Endothelial cell of umbilical vein (primary cell): ENCODE measurements at regions not wholly inside any gene's neighbourhood (a gene's known extent, or its start where the extent isn't known, plus 50 kb on each side); places are given as distances from the start of the nearest gene placed in this dataset.

Experiments
- EZH2 ChIP-seq: IDR thresholded peaks from 2 replicates; pipeline ENCODE4 v1.6.1; 2012; ENCODE audit warnings: borderline replicate concordance, low read depth, mild to moderate bottlenecking, moderate library complexity, low read length, inconsistent platforms; ENCODE audit not compliant: severe bottlenecking
- GATA2 ChIP-seq: IDR thresholded peaks from 2 replicates; pipeline ENCODE4 v1.7.0; 2011; ENCODE audit warnings: low read depth, mild to moderate bottlenecking, moderate library complexity, mixed read lengths, low read length; ENCODE audit not compliant: insufficient read length, insufficient read depth
- JUN ChIP-seq: IDR thresholded peaks from 2 replicates; pipeline ENCODE4 v1.6.1; 2011; ENCODE audit warnings: borderline replicate concordance, low read depth; ENCODE audit not compliant: insufficient read length, insufficient read depth
- MYC ChIP-seq: IDR thresholded peaks from one replicate; pipeline ENCODE4 v1.6.1; 2011; ENCODE audit warnings: mild to moderate bottlenecking, low read depth, low read length
- POLR2A ChIP-seq: IDR thresholded peaks from 2 replicates; pipeline ENCODE4 v1.6.1; 2012; ENCODE audit warnings: low read depth, mild to moderate bottlenecking, control low read depth, low read length
- POLR2AphosphoS5 ChIP-seq: IDR thresholded peaks from 2 replicates; pipeline ENCODE4 v1.6.1; 2012; ENCODE audit warnings: low read depth, mild to moderate bottlenecking, control low read depth, low read length, moderate library complexity; ENCODE audit not compliant: insufficient read depth
- TF ChIP-seq, protein P1 (sequence below), 2 donors: IDR thresholded peaks; 1 replicate in 1 of 2; 2 replicates in 1 of 2; pipeline ENCODE4 v1.5.1; 2011; ENCODE audit warnings: low read length in 2 of 2, mild to moderate bottlenecking in 2 of 2, moderate library complexity in 2 of 2, control low read depth in 1 of 2, inconsistent platforms in 1 of 2, low read depth in 1 of 2; ENCODE audit not compliant: insufficient read depth in 1 of 2; ENCODE audit errors: extremely low read depth in 1 of 2
- TF ChIP-seq, protein P2 (sequence below): IDR thresholded peaks from 2 replicates; pipeline ENCODE4 v1.6.1; 2011; ENCODE audit not compliant: insufficient read depth, insufficient read length

DNA sequence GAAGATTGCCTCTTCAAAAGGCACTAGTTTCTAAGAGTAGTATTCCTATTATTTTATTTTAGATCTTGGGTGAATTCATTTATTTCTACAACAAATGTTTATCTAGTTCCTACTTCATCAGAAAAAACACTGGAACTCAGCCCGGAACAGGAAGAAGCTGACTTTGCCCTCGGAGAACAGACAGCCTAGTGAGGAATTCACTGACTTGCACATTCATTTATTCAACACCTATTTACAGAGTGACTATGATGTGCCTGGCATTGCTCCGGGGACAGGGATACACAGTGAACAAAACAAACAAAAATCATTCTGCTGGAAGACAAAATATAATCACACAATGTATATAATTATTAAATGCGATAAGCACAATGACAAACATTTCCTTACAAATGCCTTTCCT is 54.4 kb upstream of the SDK1 start:
- TF ChIP-seq EZH2 (no peak), POLR2A (no peak), MYC (no peak), POLR2AphosphoS5 (no peak), JUN (no peak), GATA2 (no peak)
- TF ChIP-seq, protein P1, sequence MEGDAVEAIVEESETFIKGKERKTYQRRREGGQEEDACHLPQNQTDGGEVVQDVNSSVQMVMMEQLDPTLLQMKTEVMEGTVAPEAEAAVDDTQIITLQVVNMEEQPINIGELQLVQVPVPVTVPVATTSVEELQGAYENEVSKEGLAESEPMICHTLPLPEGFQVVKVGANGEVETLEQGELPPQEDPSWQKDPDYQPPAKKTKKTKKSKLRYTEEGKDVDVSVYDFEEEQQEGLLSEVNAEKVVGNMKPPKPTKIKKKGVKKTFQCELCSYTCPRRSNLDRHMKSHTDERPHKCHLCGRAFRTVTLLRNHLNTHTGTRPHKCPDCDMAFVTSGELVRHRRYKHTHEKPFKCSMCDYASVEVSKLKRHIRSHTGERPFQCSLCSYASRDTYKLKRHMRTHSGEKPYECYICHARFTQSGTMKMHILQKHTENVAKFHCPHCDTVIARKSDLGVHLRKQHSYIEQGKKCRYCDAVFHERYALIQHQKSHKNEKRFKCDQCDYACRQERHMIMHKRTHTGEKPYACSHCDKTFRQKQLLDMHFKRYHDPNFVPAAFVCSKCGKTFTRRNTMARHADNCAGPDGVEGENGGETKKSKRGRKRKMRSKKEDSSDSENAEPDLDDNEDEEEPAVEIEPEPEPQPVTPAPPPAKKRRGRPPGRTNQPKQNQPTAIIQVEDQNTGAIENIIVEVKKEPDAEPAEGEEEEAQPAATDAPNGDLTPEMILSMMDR (IDR thresholded peaks at IDR 0.05; ENCODE audit: extremely low read depth in 1 of 2, insufficient read depth in 1 of 2, low read depth in 1 of 2, low read length in 2 of 2), result no peak
- TF ChIP-seq, protein P2, sequence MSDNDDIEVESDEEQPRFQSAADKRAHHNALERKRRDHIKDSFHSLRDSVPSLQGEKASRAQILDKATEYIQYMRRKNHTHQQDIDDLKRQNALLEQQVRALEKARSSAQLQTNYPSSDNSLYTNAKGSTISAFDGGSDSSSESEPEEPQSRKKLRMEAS, result no peak
